Posterior cingulate gyrus (tissue), 11 donors: ENCODE measurements at regions not wholly inside any gene's neighbourhood (a gene's known extent, or its start where the extent isn't known, plus 50 kb on each side); places are given as distances from the start of the nearest gene placed in this dataset.
A peak's percentile ranks its signal among the peaks of the same experiment; 100 is the strongest.

ENCODE experiments used
- DNase-seq, 10 donors: peaks; one replicate each; pipeline versions ENCODE4 v3.0.0 to v3.0.0-alpha.2; 2020 to 2021; ENCODE audit warnings: mixed read lengths in 3 of 10
- intact Hi-C: fragments of 100-400 bp; cut with DNase I; formaldehyde crosslinking; loops from one replicate; pipeline ENCODE4 v1.15.1; 2023

- no peak for DNase-seq
- intact Hi-C loops: no loop called here
Measured at GRCh38 chr17:63124958-63125357, 158.9 kb downstream of the TANC2 start.

GRCh38 chr17:63125987-63126386 is 160.0 kb downstream of the TANC2 start:
- intact Hi-C loops: no loop called here
- DNase-seq: no peak

GRCh38 chr17:63126607-63127006 is 160.6 kb downstream of the TANC2 start:
- intact Hi-C loops: no loop called here
- DNase-seq: no peak

- DNase-seq: no peak
- intact Hi-C loops: no loop called here
Measured at GRCh38 chr17:63132459-63132911, 166.4 kb downstream of the TANC2 start.

GRCh38 chr17:63133491-63133890 is 167.5 kb downstream of the TANC2 start:
- intact Hi-C loops: no loop called here
- DNase-seq: no peak

- intact Hi-C loops: no loop called here
- DNase-seq: no peak
Measured at GRCh38 chr17:63134867-63135266, 168.8 kb downstream of the TANC2 start.

GRCh38 chr17:63136369-63137012 is 170.5 kb downstream of the TANC2 start:
- no peak for DNase-seq
- intact Hi-C loops: no loop called here

GRCh38 chr17:63137163-63137562 is 171.1 kb downstream of the TANC2 start:
- intact Hi-C loops: no loop called here
- DNase-seq: no peak

GRCh38 chr17:63138713-63139112 is 172.7 kb downstream of the TANC2 start:
- intact Hi-C loops: no loop called here
- no peak for DNase-seq

- DNase-seq: no peak
- intact Hi-C loops: no loop called here
Measured at GRCh38 chr17:63139356-63139755, 173.3 kb downstream of the TANC2 start.

- intact Hi-C loops: no loop called here
- DNase-seq: peak in 1 of 10 donors; percentile 26
Measured at GRCh38 chr17:63140255-63140654, 174.2 kb downstream of the TANC2 start.

GRCh38 chr17:63142836-63143235 is 176.8 kb downstream of the TANC2 start:
- DNase-seq: no peak
- intact Hi-C loops: no loop called here

- intact Hi-C loops: no loop called here
Measured at GRCh38 chr17:63150490-63150889, 184.5 kb downstream of the TANC2 start.

GRCh38 chr17:63150994-63151464 is 185.0 kb downstream of the TANC2 start:
- intact Hi-C loops: no loop called here
- DNase-seq: peak in 2 of 10 donors; percentile 20 to 70

More at GRCh38 chr17:63150490-63150889, 184.5 kb downstream of the TANC2 start:
- no peak for DNase-seq

- intact Hi-C loops: no loop called here
- DNase-seq: no peak
Measured at GRCh38 chr17:63151941-63152523, 186.0 kb downstream of the TANC2 start.

GRCh38 chr17:63153488-63153887 is 187.5 kb downstream of the TANC2 start:
- intact Hi-C loops: no loop called here
- DNase-seq: peak in 1 of 10 donors; percentile 16

- no peak for DNase-seq
- intact Hi-C loops: no loop called here
Measured at GRCh38 chr17:63154586-63155244, 188.7 kb downstream of the TANC2 start.

- no peak for DNase-seq
- intact Hi-C loops: no loop called here
Measured at GRCh38 chr17:63156986-63157385, 191.0 kb downstream of the TANC2 start.

- DNase-seq: no peak
- intact Hi-C loops: no loop called here
Measured at GRCh38 chr17:63162406-63163157, 196.5 kb downstream of the TANC2 start.

GRCh38 chr17:63163158-63163520 is 197.1 kb downstream of the TANC2 start:
- intact Hi-C loops: no loop called here
- no peak for DNase-seq

GRCh38 chr17:63165400-63165799 is 199.4 kb downstream of the TANC2 start:
- no peak for DNase-seq
- intact Hi-C loops: no loop called here
